ENCODE measurements at regions not wholly inside any gene's neighbourhood (a gene's known extent, or its start where the extent isn't known, plus 50 kb on each side); places are given as distances from the start of the nearest gene placed in this dataset.

GRCh38 chr13:63050287-63050686, 1634.6 kb upstream of the PCDH20 start:
- no peak overlapping the region for H3K27ac ChIP-seq (ENCODE audit: low read depth in 1 of 2, low read length in 2 of 2)
- no peaks in the 10 kb centered on the region for H3K27me3 ChIP-seq (ENCODE audit: control insufficient read depth in 4 of 4, insufficient read depth in 4 of 4, low read length in 3 of 4)
- no peaks in the 10 kb centered on the region for H3K9me3 ChIP-seq (ENCODE audit: control insufficient read depth in 4 of 4, low read length in 3 of 4)
- no peak for DNase-seq (ENCODE audit: low spot score)
- no peaks in the 10 kb centered on the region for H3K4me1 ChIP-seq (ENCODE audit: control insufficient read depth in 4 of 4, insufficient read depth in 4 of 4, low read length in 3 of 4)
- H3K36me3 ChIP-seq (ENCODE audit: control insufficient read depth in 4 of 4, insufficient read depth in 3 of 4, low read depth in 1 of 4, low read length in 3 of 4), result no peaks in the 10 kb centered on the region
- WGBS, result 99% methylated on average over 5 of the region's 5 CpGs
- H3K9ac ChIP-seq (ENCODE audit: low read depth in 1 of 2, low read length in 2 of 2), result no peak overlapping the region
- TF ChIP-seq REST (IDR thresholded peaks at IDR 0.05) (no peak), FOXA1 (IDR thresholded peaks at IDR 0.05) (no peak), CTCF (IDR thresholded peaks at IDR 0.05; ENCODE audit: low read depth, low read length, missing input control) (no peak), ZBTB33 (IDR thresholded peaks at IDR 0.05) (no peak), NR2F2 (IDR thresholded peaks at IDR 0.05) (no peak)
- H3K4me3 ChIP-seq (ENCODE audit: low read depth in 1 of 3, low read length in 3 of 3), result no peak overlapping the region

- no peaks in the 10 kb centered on the region for H3K9me3 ChIP-seq (ENCODE audit: control insufficient read depth in 4 of 4, low read length in 3 of 4)
- H3K4me3 ChIP-seq (ENCODE audit: low read depth in 1 of 3, low read length in 3 of 3), result no peak overlapping the region
- TF ChIP-seq ZBTB33 (IDR thresholded peaks at IDR 0.05) (no peak), SP1 (IDR thresholded peaks at IDR 0.05) (no peak), FOXA2 (IDR thresholded peaks at IDR 0.05) (no peak), EGR1 (IDR thresholded peaks at IDR 0.05; ENCODE audit: low read depth in 2 of 2) (no peak), ATF3 (IDR thresholded peaks at IDR 0.05) (no peak), HNF4A (conservative IDR thresholded peaks at IDR 0.05) (no peak), RXRA (IDR thresholded peaks at IDR 0.05) (no peak), NR2F2 (IDR thresholded peaks at IDR 0.05) (no peak)
- no peaks in the 10 kb centered on the region for H3K27me3 ChIP-seq (ENCODE audit: control insufficient read depth in 4 of 4, insufficient read depth in 4 of 4, low read length in 3 of 4)
- no peak overlapping the region for H3K27ac ChIP-seq (ENCODE audit: low read depth in 1 of 2, low read length in 2 of 2)
- DNase-seq (ENCODE audit: low spot score), result no peak
- H3K36me3 ChIP-seq (ENCODE audit: control insufficient read depth in 4 of 4, insufficient read depth in 3 of 4, low read depth in 1 of 4, low read length in 3 of 4), result no peaks in the 10 kb centered on the region
- no peaks in the 10 kb centered on the region for H3K4me1 ChIP-seq (ENCODE audit: control insufficient read depth in 4 of 4, insufficient read depth in 4 of 4, low read length in 3 of 4)
- H3K9ac ChIP-seq (ENCODE audit: low read depth in 1 of 2, low read length in 2 of 2), result no peak overlapping the region
These were observed 1633.0 kb upstream of the PCDH20 start for GRCh38 chr13:63048653-63049052.

All from liver (tissue), 8 donors.